Endothelial cell of umbilical vein (primary cell): ENCODE measurements at regions not wholly inside any gene's neighbourhood (a gene's known extent, or its start where the extent isn't known, plus 50 kb on each side); places are given as distances from the start of the nearest gene placed in this dataset.

Experiments
- BruUV-seq: library from RNA; stranded (reverse); fragments of 400-500 nt; replicated peaks from 2 replicates; lab custom pipeline; 2021; lab: Mats Ljungman, UMichigan
- CTCF ChIA-PET: fragments of 300-600, 350-600 bp; sonication (Branson Sonifier 250); formaldehyde crosslinking; loops from one replicate; lab custom pipeline; 2021; ENCODE audit warnings: antibody characterized with exemption, inconsistent platforms; lab: Charles Lee
- POLR2A ChIA-PET: fragments of 300-600, 350-600 bp; sonication (Branson Sonifier 250); formaldehyde crosslinking; loops from one replicate; lab custom pipeline; 2021; ENCODE audit warnings: antibody characterized with exemption, inconsistent platforms; lab: Charles Lee
- DNase-seq: peaks from one replicate; pipeline ENCODE4 v3.0.0-alpha.2; 2011; ENCODE audit warnings: low read depth, low spot score
- FAIRE-seq: peaks from 2 replicates; lab custom pipeline; 2011; peaks lifted over from hg19 to GRCh38; lab: Jason Lieb, UNC
- H2AFZ ChIP-seq: 2 replicates; pipeline ENCODE4 v1.6.0; 2012; ENCODE audit warnings: low read depth, low read length, control low read depth, inconsistent platforms
- H3K27ac ChIP-seq: 2 replicates; pipeline ENCODE4 v1.5.1; 2011; ENCODE audit warnings: low read depth, mild to moderate bottlenecking, control low read depth, low read length, moderate library complexity; ENCODE audit not compliant: insufficient read depth
- H3K27me3 ChIP-seq, 2 experiments: 2 replicates each; pipeline versions ENCODE4 v1.6.0 to v1.6.1; 2011; ENCODE audit warnings: low read length in 2 of 2, mixed read lengths in 1 of 2; ENCODE audit not compliant: control insufficient read depth in 2 of 2, insufficient read depth in 2 of 2
- H3K36me3 ChIP-seq, 2 experiments: 2 replicates in 1 of 2; 3 replicates in 1 of 2; pipeline ENCODE4 v1.5.1; 2011; ENCODE audit warnings: low read length in 2 of 2, mild to moderate bottlenecking in 1 of 2, moderate library complexity in 1 of 2; ENCODE audit not compliant: control insufficient read depth in 2 of 2, insufficient read depth in 2 of 2; ENCODE audit errors: extremely low read depth in 1 of 2
- H3K4me1 ChIP-seq: 3 replicates; pipeline ENCODE4 v1.5.1; 2011; ENCODE audit warnings: mild to moderate bottlenecking, low read length; ENCODE audit not compliant: control insufficient read depth, insufficient read depth; ENCODE audit errors: extremely low read depth
- H3K4me2 ChIP-seq: 2 replicates; pipeline ENCODE4 v1.6.1; 2011; ENCODE audit warnings: low read length, control low read depth, mixed read lengths; ENCODE audit not compliant: insufficient read depth
- H3K4me3 ChIP-seq, 3 experiments: fragments of 200-600 bp in 1 of 3; sonication (generic), shearing (Covaris generic) in 1 of 3; replicated peaks in 1 of 3; 2 replicates each; pipeline ENCODE4 v1.5.1; 2011 to 2016; ENCODE audit warnings: control low read depth in 3 of 3, low read length in 3 of 3, mild to moderate bottlenecking in 2 of 3, inconsistent platforms in 1 of 3, low read depth in 1 of 3, moderate library complexity in 1 of 3; ENCODE audit not compliant: insufficient read depth in 1 of 3
- H3K79me2 ChIP-seq: 2 replicates; pipeline ENCODE4 v1.6.0; 2012; ENCODE audit warnings: low read length, inconsistent platforms; ENCODE audit not compliant: control insufficient read depth, insufficient read depth
- H3K9ac ChIP-seq: replicated peaks from 2 replicates; pipeline ENCODE3; 2011; ENCODE audit warnings: low read length, control low read depth; ENCODE audit not compliant: insufficient read depth; ENCODE audit errors: extremely low read depth
- H3K9me1 ChIP-seq: replicated peaks from 3 replicates; pipeline ENCODE4 v1.6.0; 2011; ENCODE audit warnings: mild to moderate bottlenecking, low read length; ENCODE audit not compliant: control insufficient read depth, insufficient read depth; ENCODE audit errors: extremely low read depth
- H3K9me3 ChIP-seq: replicated peaks from 2 replicates; pipeline ENCODE4 v1.5.1; 2012; ENCODE audit warnings: low read length, inconsistent platforms; ENCODE audit not compliant: control insufficient read depth, insufficient read depth
- H4K20me1 ChIP-seq: replicated peaks from 2 replicates; pipeline ENCODE3; 2011; ENCODE audit warnings: mild to moderate bottlenecking, low read length; ENCODE audit not compliant: control insufficient read depth, insufficient read depth; ENCODE audit errors: extremely low read depth
- EZH2 ChIP-seq: IDR thresholded peaks from 2 replicates; pipeline ENCODE4 v1.6.1; 2012; ENCODE audit warnings: borderline replicate concordance, low read depth, mild to moderate bottlenecking, moderate library complexity, low read length, inconsistent platforms; ENCODE audit not compliant: severe bottlenecking
- FOS ChIP-seq: IDR thresholded peaks from 2 replicates; pipeline ENCODE4 v1.6.1; 2011; ENCODE audit warnings: mild to moderate bottlenecking, low read length, moderate library complexity, borderline replicate concordance; ENCODE audit not compliant: insufficient read depth
- GATA2 ChIP-seq: IDR thresholded peaks from 2 replicates; pipeline ENCODE4 v1.7.0; 2011; ENCODE audit warnings: low read depth, mild to moderate bottlenecking, moderate library complexity, mixed read lengths, low read length; ENCODE audit not compliant: insufficient read length, insufficient read depth
- JUN ChIP-seq: IDR thresholded peaks from 2 replicates; pipeline ENCODE4 v1.6.1; 2011; ENCODE audit warnings: borderline replicate concordance, low read depth; ENCODE audit not compliant: insufficient read length, insufficient read depth
- MYC ChIP-seq: IDR thresholded peaks from one replicate; pipeline ENCODE4 v1.6.1; 2011; ENCODE audit warnings: mild to moderate bottlenecking, low read depth, low read length
- POLR2A ChIP-seq: IDR thresholded peaks from 2 replicates; pipeline ENCODE4 v1.6.1; 2012; ENCODE audit warnings: low read depth, mild to moderate bottlenecking, control low read depth, low read length
- POLR2AphosphoS5 ChIP-seq: IDR thresholded peaks from 2 replicates; pipeline ENCODE4 v1.6.1; 2012; ENCODE audit warnings: low read depth, mild to moderate bottlenecking, control low read depth, low read length, moderate library complexity; ENCODE audit not compliant: insufficient read depth
- dilution Hi-C: fragments of 300-500 bp; cut with MboI; formaldehyde crosslinking; loops from one replicate; pipeline ENCODE4 v1.15.0; 2019; ENCODE audit warnings: low sequenced_read_pairs; ENCODE audit not compliant: extremely low pct_ligation_motif_present
- intact Hi-C: fragments of 100-400 bp; cut with micrococcal nuclease; formaldehyde crosslinking; loops from one replicate; pipeline ENCODE4 v1.10.0; 2022
- TF ChIP-seq, protein P1 (sequence below), 2 donors: IDR thresholded peaks; 1 replicate in 1 of 2; 2 replicates in 1 of 2; pipeline ENCODE4 v1.5.1; 2011; ENCODE audit warnings: low read length in 2 of 2, mild to moderate bottlenecking in 2 of 2, moderate library complexity in 2 of 2, control low read depth in 1 of 2, inconsistent platforms in 1 of 2, low read depth in 1 of 2; ENCODE audit not compliant: insufficient read depth in 1 of 2; ENCODE audit errors: extremely low read depth in 1 of 2
- TF ChIP-seq, protein P2 (sequence below): IDR thresholded peaks from 2 replicates; pipeline ENCODE4 v1.6.1; 2011; ENCODE audit not compliant: insufficient read depth, insufficient read length

DNA sequence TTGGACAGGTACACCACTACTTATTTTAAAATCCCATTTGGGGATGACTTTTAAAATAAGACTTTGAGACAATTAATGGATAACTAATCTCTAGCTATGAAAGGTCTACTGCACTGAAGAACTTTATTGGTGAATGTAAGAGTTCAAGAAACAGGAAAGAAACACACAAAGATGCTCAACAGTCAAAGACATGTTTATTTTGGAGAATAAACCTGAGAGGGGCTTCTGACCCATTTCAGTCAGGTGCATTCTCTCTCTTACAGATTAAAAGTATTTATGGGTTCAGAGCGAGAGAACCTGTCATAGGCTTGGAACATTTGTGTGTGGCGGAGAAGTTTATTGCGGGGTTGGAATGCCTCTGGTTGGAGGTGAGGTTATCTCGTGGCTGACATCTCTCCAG is 94.3 kb upstream of the USP29 start:
- no peaks in the 10 kb centered on the region for H3K36me3 ChIP-seq
- no peaks in the 10 kb centered on the region for H3K27me3 ChIP-seq
- H3K9me3 ChIP-seq, result peaks cover 2% of the 10 kb centered on the region
- TF ChIP-seq, protein P1, sequence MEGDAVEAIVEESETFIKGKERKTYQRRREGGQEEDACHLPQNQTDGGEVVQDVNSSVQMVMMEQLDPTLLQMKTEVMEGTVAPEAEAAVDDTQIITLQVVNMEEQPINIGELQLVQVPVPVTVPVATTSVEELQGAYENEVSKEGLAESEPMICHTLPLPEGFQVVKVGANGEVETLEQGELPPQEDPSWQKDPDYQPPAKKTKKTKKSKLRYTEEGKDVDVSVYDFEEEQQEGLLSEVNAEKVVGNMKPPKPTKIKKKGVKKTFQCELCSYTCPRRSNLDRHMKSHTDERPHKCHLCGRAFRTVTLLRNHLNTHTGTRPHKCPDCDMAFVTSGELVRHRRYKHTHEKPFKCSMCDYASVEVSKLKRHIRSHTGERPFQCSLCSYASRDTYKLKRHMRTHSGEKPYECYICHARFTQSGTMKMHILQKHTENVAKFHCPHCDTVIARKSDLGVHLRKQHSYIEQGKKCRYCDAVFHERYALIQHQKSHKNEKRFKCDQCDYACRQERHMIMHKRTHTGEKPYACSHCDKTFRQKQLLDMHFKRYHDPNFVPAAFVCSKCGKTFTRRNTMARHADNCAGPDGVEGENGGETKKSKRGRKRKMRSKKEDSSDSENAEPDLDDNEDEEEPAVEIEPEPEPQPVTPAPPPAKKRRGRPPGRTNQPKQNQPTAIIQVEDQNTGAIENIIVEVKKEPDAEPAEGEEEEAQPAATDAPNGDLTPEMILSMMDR (IDR thresholded peaks at IDR 0.05; ENCODE audit: extremely low read depth in 1 of 2, insufficient read depth in 1 of 2, low read depth in 1 of 2, low read length in 2 of 2), result no peak
- TF ChIP-seq EZH2, result no peak
- no peak for TF ChIP-seq MYC
- no peak for TF ChIP-seq FOS
- TF ChIP-seq GATA2, result no peak
- TF ChIP-seq, protein P2, sequence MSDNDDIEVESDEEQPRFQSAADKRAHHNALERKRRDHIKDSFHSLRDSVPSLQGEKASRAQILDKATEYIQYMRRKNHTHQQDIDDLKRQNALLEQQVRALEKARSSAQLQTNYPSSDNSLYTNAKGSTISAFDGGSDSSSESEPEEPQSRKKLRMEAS, result no peak
- ChIA-PET CTCF (no interaction called here), POLR2A (no interaction called here)
- no peaks in the 10 kb centered on the region for H4K20me1 ChIP-seq
- no peaks in the 10 kb centered on the region for H3K79me2 ChIP-seq
- no peak overlapping the region for H2AFZ ChIP-seq
- no peak overlapping the region for H3K9ac ChIP-seq
- FAIRE-seq (no peak), DNase-seq (no peak)
- H3K4me3 ChIP-seq, result no peak overlapping the region
- no peak overlapping the region for H3K4me2 ChIP-seq
- no peaks in the 10 kb centered on the region for H3K9me1 ChIP-seq
- H3K4me1 ChIP-seq, result no peaks in the 10 kb centered on the region
- no TSS peak for BruUV-seq
- dilution Hi-C loops (no loop called here), intact Hi-C loops (no loop called here)
- H3K27ac ChIP-seq, result no peak overlapping the region

DNA sequence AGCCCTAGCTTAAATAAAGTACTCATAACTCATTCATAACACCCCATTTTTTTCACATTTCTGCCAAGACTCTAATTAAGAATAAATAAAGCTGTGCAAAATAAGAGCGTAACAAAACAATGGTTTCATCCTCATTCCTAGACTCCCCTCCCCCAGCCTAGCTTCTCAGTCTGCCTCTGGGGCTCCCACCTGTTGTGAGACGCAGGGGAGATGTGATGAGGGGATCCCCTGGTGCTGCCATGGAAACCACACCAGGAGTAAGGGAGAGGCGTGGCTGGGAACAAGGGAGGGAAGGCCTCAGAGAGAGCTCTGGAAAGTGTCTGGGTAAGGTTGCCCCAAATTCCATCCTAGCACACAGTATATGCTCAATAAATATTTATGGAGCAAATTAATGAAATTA is 93.3 kb upstream of the USP29 start:
- H3K9me1 ChIP-seq, result no peaks in the 10 kb centered on the region
- H2AFZ ChIP-seq, result no peak overlapping the region
- no peaks in the 10 kb centered on the region for H3K4me1 ChIP-seq
- H3K79me2 ChIP-seq, result no peaks in the 10 kb centered on the region
- DNase-seq, result no peak
- H3K27me3 ChIP-seq, result no peaks in the 10 kb centered on the region
- intact Hi-C loops, result no loop called here
- no peaks in the 10 kb centered on the region for H3K36me3 ChIP-seq
- CTCF ChIA-PET, result no interaction called here
- no peak overlapping the region for H3K4me2 ChIP-seq
- POLR2A ChIA-PET, result no interaction called here
- H3K27ac ChIP-seq, result no peak overlapping the region
- H3K9ac ChIP-seq, result no peak overlapping the region
- dilution Hi-C loops, result no loop called here
- H3K9me3 ChIP-seq, result peaks cover 2% of the 10 kb centered on the region
- FAIRE-seq, result no peak
- no peak overlapping the region for H3K4me3 ChIP-seq
- H4K20me1 ChIP-seq, result no peaks in the 10 kb centered on the region
- no TSS peak for BruUV-seq
- TF ChIP-seq JUN (no peak), EZH2 (no peak), POLR2AphosphoS5 (no peak), GATA2 (no peak), POLR2A (no peak), MYC (no peak), FOS (no peak)
- TF ChIP-seq, protein P2, result no peak
- TF ChIP-seq, protein P1 (IDR thresholded peaks at IDR 0.05; ENCODE audit: extremely low read depth in 1 of 2, insufficient read depth in 1 of 2, low read depth in 1 of 2, low read length in 2 of 2), result no peak
